Heart right ventricle (tissue), 16 donors: ENCODE measurements at regions not wholly inside any gene's neighbourhood (a gene's known extent, or its start where the extent isn't known, plus 50 kb on each side); places are given as distances from the start of the nearest gene placed in this dataset.

Experiments
- ATAC-seq, 8 donors: fragments of 200-7000 bp; cut with Tn5 transposase; one replicate each; pipeline ENCODE4 v1.9.1; 2020; ENCODE audit warnings: mild to moderate bottlenecking in 8 of 8, moderate library complexity in 8 of 8, moderate number of reproducible peaks in 1 of 8
- DNase-seq, 2 donors: peaks; one replicate each; pipeline ENCODE4 v3.0.0-alpha.2; 2020
- H3K27ac ChIP-seq, 10 donors: fragments of 200-600 bp; sonication (generic) in 2 of 10; one replicate each; pipeline versions ENCODE4 v1.5.0 to v1.8.0; 2020 to 2022; ENCODE audit warnings: mild to moderate bottlenecking in 3 of 10
- H3K27me3 ChIP-seq, 7 donors: fragments of 200-600 bp; one replicate each; pipeline ENCODE4 v1.8.0; 2021 to 2022; ENCODE audit warnings: mild to moderate bottlenecking in 2 of 7
- H3K36me3 ChIP-seq, 9 donors: fragments of 200-600 bp; sonication (generic) in 1 of 9; one replicate each; pipeline versions ENCODE4 v1.5.0 to v1.8.0; 2020 to 2022; ENCODE audit warnings: mild to moderate bottlenecking in 2 of 9
- H3K4me1 ChIP-seq, 9 donors: fragments of 200-600 bp; sonication (generic) in 1 of 9; one replicate each; pipeline versions ENCODE4 v1.5.0 to v1.8.0; 2020 to 2022; ENCODE audit warnings: mild to moderate bottlenecking in 4 of 9
- H3K4me3 ChIP-seq, 10 donors: fragments of 200-600 bp; sonication (generic) in 2 of 10; one replicate each; pipeline versions ENCODE4 v1.5.0 to v1.8.0; 2020 to 2022; ENCODE audit warnings: mild to moderate bottlenecking in 7 of 10, moderate library complexity in 2 of 10
- H3K9me3 ChIP-seq, 11 donors: fragments of 200-600 bp in 10 of 11; sonication (generic) in 2 of 11; one replicate each; pipeline versions ENCODE4 v1.5.0 to v1.8.0; 2013 to 2022; ENCODE audit warnings: mild to moderate bottlenecking in 2 of 11, control low read depth in 1 of 11, moderate library complexity in 1 of 11
- CTCF ChIP-seq, 9 donors: fragments of 200-600 bp; sonication (generic) in 2 of 9; IDR thresholded peaks; one replicate each; pipeline versions ENCODE4 v1.5.0 to v1.8.0; 2021 to 2022; ENCODE audit warnings: antibody characterized with exemption in 9 of 9, mild to moderate bottlenecking in 5 of 9, moderate library complexity in 1 of 9
- WGBS, 2 donors: extraction: QIAGEN DNeasy Blood & Tissue Kit; methylation state at CpG; one replicate each; pipeline ENCODE4 v1.1.7; 2013; ENCODE audit warnings: inconsistent platforms in 1 of 2; 5-methylcytosine and 5-hydroxymethylcytosine counted together
- intact Hi-C, 10 donors: fragments of 100-400 bp; cut with DNase I; formaldehyde crosslinking; loops; one replicate each; pipeline versions ENCODE4 v1.11.1 to v1.14.2; 2022
- donor health status: Arrhythmogenic right ventricular cardiomyopathy.
- donor health status: ischemic (EF 13 %, LVEDD 7.1; RV severe dilation, severe dysfunction).
- donor health status: healthy with polysubstance abuse.
- donor health status: DM: no; HTN: yes; CAD: no.
- donor health status: DM: no; HTN: no; CAD: no.
- donor health status: ischemic (EF 25% LVEDD 6.9; RV normal size, moderate dysfunction).
- donor health status: ischemic (EF 25% LVEDD 5.7; RV mildly dilated, moderate dysfunction).
- donor health status: healthy.
- donor health status: DM: yes; HTN: yes; CAD: no.
- donor health status: Ischemic cardiomyopathy.
- donor health status: ischemic (EF 35%, LVEDD 5.7; RV mildly dilated, moderate dysfunction).
- donor health status: nonischemic (EF 11% LVEDD 7.7; RV severe dilation, severe dysfunction).
- donor health status: DM: yes; HTN: yes; CAD: no.
- donor health status: PGD.
- donor health status: ischemic (EF 29% LVEDD 5.4; RV normal size, mild dysfunction).
- donor health status: nonischemic (EF 23%, LVEDD 6.1; RV moderate dilation, normal function).

- H3K4me3 ChIP-seq: no peak overlapping the region
Observed at GRCh38 chr18:59967878-59968277, 68.1 kb downstream of the PMAIP1 start.

GRCh38 chr18:59966913-59967312 is 67.1 kb downstream of the PMAIP1 start:
- no peak for TF ChIP-seq CTCF (IDR thresholded peaks at IDR 0.05)
- 67 to 74% methylated on average over 2 of the region's 2 CpGs for WGBS, 2 donors
- ATAC-seq (no peak), DNase-seq (no peak)
- Histone ChIP-seq H3K27me3 (peaks cover 0 to 79% (median 52%) of the 10 kb centered on the region in 7 donors), H3K27ac (no peak overlapping the region), H3K4me1 (peaks cover 0 to 3% (median 0%) of the 10 kb centered on the region in 9 donors), H3K36me3 (no peaks in the 10 kb centered on the region), H3K4me3 (no peak overlapping the region), H3K9me3 (no peaks in the 10 kb centered on the region)
- intact Hi-C loops: no loop called here

More at GRCh38 chr18:59967878-59968277, 68.1 kb downstream of the PMAIP1 start:
- intact Hi-C loops: no loop called here
- H3K9me3 ChIP-seq: no peaks in the 10 kb centered on the region
- TF ChIP-seq CTCF (IDR thresholded peaks at IDR 0.05): no peak
- no peak for DNase-seq
- 92 to 95% methylated on average over 2 of the region's 2 CpGs for WGBS, 2 donors
- H3K27ac ChIP-seq: no peak overlapping the region
- ATAC-seq: no peak
- H3K36me3 ChIP-seq: no peaks in the 10 kb centered on the region
- peaks cover 0 to 76% (median 49%) of the 10 kb centered on the region in 7 donors for H3K27me3 ChIP-seq
- H3K4me1 ChIP-seq: peaks cover 0 to 3% (median 0%) of the 10 kb centered on the region in 9 donors

- no peak for TF ChIP-seq CTCF (IDR thresholded peaks at IDR 0.05)
- H3K9me3 ChIP-seq: no peaks in the 10 kb centered on the region
- no peak overlapping the region for H3K27ac ChIP-seq
- intact Hi-C loops: no loop called here
- H3K27me3 ChIP-seq: peaks cover 0 to 51% (median 29%) of the 10 kb centered on the region in 7 donors
- no peak overlapping the region for H3K4me3 ChIP-seq
- WGBS, 2 donors: 63 to 67% methylated on average over 5 of the region's 5 CpGs
- H3K36me3 ChIP-seq: no peaks in the 10 kb centered on the region
- no peak for DNase-seq
- H3K4me1 ChIP-seq: peaks cover 0 to under 1% (median 0%) of the 10 kb centered on the region in 9 donors
- ATAC-seq: no peak
Observed at GRCh38 chr18:59963229-59963628, 63.4 kb downstream of the PMAIP1 start.

- Histone ChIP-seq H3K36me3 (no peaks in the 10 kb centered on the region), H3K4me1 (peaks cover 0 to 4% (median 0%) of the 10 kb centered on the region in 9 donors), H3K4me3 (no peak overlapping the region), H3K27me3 (peaks cover 0 to 29% (median 11%) of the 10 kb centered on the region in 7 donors), H3K9me3 (no peaks in the 10 kb centered on the region), H3K27ac (no peak overlapping the region)
- no peak for DNase-seq
- intact Hi-C loops: no loop called here
- WGBS, 2 donors: 74 to 76% methylated on average over 4 of the region's 4 CpGs
- no peak for TF ChIP-seq CTCF (IDR thresholded peaks at IDR 0.05)
- ATAC-seq: no peak
Observed at GRCh38 chr18:59961070-59961469, 61.3 kb downstream of the PMAIP1 start.
